ENCODE measurements at regions not wholly inside any gene's neighbourhood (a gene's known extent, or its start where the extent isn't known, plus 50 kb on each side); places are given as distances from the start of the nearest gene placed in this dataset.

GRCh38 chr4:96227515-96227914 lies 387.6 kb downstream of the PDHA2 start:
- TF ChIP-seq CTCF (IDR thresholded peaks at IDR 0.05) (no peak), POLR2A (IDR thresholded peaks at IDR 0.05) (no peak)
